ENCODE measurements at regions not wholly inside any gene's neighbourhood (a gene's known extent, or its start where the extent isn't known, plus 50 kb on each side); places are given as distances from the start of the nearest gene placed in this dataset.

DNA sequence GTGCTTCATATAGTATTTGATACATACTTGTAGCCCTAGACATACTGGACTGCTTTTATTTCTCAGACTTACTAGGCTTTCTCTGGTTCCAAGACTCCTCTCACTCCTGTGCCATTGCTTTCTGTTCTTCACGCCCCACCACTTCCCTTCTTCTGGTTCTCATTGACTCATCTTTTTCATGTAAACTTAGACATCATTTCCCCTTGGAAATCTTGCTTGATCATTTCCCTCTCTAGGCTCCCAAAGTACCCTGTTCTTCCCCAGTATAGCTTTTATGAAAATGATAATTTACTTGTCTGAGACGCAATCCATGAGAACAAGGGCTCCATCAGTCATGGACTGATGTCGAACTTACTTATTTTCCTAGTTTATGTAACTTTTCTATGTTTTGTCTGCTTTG, 83.5 kb downstream of the TLR4 start:
- H3K9me3 ChIP-seq (ENCODE audit: control insufficient read depth, low read depth, low read length), result no peaks in the 10 kb centered on the region
- no peak overlapping the region for H3K4ac ChIP-seq (ENCODE audit: low read depth, low read length)
- no peaks in the 10 kb centered on the region for H3K27me3 Mint-ChIP-seq (ENCODE audit: low read depth)
- no peak overlapping the region for H3K9ac ChIP-seq (ENCODE audit: extremely low read depth, insufficient read length, low read length)
- peaks cover 2% of the 10 kb centered on the region; the same call in 1 of the 2 replicates for H3K4me1 ChIP-seq (ENCODE audit: insufficient read depth, low read length)
- no peak overlapping the region for H3T11ph ChIP-seq (ENCODE audit: low read length)
- H3K79me2 ChIP-seq (ENCODE audit: insufficient read depth, low read length), result no peaks in the 10 kb centered on the region
- no peaks in the 10 kb centered on the region for H3K79me1 ChIP-seq (ENCODE audit: insufficient read depth, low read depth, low read length, poor library complexity, severe bottlenecking)
- H2BK15ac ChIP-seq (ENCODE audit: low read depth, low read length), result no peak overlapping the region
- H3K9me3 Mint-ChIP-seq, result peaks cover 2 to 8% of the 10 kb centered on the region in 2 experiments; a peak in 3 of 5 replicates
- H2BK5ac ChIP-seq (ENCODE audit: insufficient read length, low read length), result no peak overlapping the region
- no peak overlapping the region for H4K8ac ChIP-seq (replicated peaks; ENCODE audit: insufficient read length, low read depth, low read length)
- no peak overlapping the region for H3K4me2 ChIP-seq (ENCODE audit: insufficient read depth, insufficient read length, low read length)
- no peak overlapping the region for H3K4me3 Mint-ChIP-seq
- H3K27ac ChIP-seq (ENCODE audit: insufficient read length, low read depth, low read length), result no peak overlapping the region
- no peak overlapping the region for H2AK5ac ChIP-seq (ENCODE audit: insufficient read length, low read length)
- no CpG with 5 or more reads among the region's 3 CpGs for WGBS (ENCODE audit: extremely low coverage, insufficient read length, low lambda C conversion rate)
- H3K27me3 ChIP-seq (ENCODE audit: insufficient read depth, low read length), result no peaks in the 10 kb centered on the region; the same call in 1 of the 2 replicates
- no peak overlapping the region for H3K56ac ChIP-seq (ENCODE audit: insufficient read length, low read depth, low read length)
- H2BK12ac ChIP-seq (ENCODE audit: insufficient read length, low read depth, low read length), result no peak overlapping the region
- no peaks in the 10 kb centered on the region for H4K20me1 ChIP-seq (ENCODE audit: control insufficient read depth, insufficient read depth, insufficient read length)
- H3K18ac ChIP-seq (ENCODE audit: insufficient read length, low read depth, low read length), result no peak overlapping the region
- no peak overlapping the region for H2BK20ac ChIP-seq (ENCODE audit: low read depth, low read length, poor library complexity, severe bottlenecking)
- H3K4me1 Mint-ChIP-seq, result peaks cover 2 to 4% of the 10 kb centered on the region in 2 experiments; a peak in 2 of 4 replicates
- no peak overlapping the region for H2AFZ ChIP-seq (ENCODE audit: low read length)
- no peak overlapping the region for H3K27ac Mint-ChIP-seq
- TF ChIP-seq, protein P1, sequence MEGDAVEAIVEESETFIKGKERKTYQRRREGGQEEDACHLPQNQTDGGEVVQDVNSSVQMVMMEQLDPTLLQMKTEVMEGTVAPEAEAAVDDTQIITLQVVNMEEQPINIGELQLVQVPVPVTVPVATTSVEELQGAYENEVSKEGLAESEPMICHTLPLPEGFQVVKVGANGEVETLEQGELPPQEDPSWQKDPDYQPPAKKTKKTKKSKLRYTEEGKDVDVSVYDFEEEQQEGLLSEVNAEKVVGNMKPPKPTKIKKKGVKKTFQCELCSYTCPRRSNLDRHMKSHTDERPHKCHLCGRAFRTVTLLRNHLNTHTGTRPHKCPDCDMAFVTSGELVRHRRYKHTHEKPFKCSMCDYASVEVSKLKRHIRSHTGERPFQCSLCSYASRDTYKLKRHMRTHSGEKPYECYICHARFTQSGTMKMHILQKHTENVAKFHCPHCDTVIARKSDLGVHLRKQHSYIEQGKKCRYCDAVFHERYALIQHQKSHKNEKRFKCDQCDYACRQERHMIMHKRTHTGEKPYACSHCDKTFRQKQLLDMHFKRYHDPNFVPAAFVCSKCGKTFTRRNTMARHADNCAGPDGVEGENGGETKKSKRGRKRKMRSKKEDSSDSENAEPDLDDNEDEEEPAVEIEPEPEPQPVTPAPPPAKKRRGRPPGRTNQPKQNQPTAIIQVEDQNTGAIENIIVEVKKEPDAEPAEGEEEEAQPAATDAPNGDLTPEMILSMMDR (conservative IDR thresholded peaks at IDR 0.05), result no peak
- no peak overlapping the region for H2BK120ac ChIP-seq (ENCODE audit: low read depth, low read length, poor library complexity, severe bottlenecking)
- no peaks in the 10 kb centered on the region for H3K23me2 ChIP-seq (ENCODE audit: insufficient read length, low read depth, low read length, poor library complexity, severe bottlenecking)
- no peak overlapping the region for H3K14ac ChIP-seq (ENCODE audit: insufficient read depth, low read length)
- 0 out of 7 replicates have a peak, but pooled peaks cover 0 to 2% (median 0%) of the 10 kb centered on the region in 3 experiments for H3K36me3 Mint-ChIP-seq (ENCODE audit: insufficient read depth in 1 of 3, low read depth in 3 of 3)
- H4K91ac ChIP-seq (ENCODE audit: insufficient read length, low read depth, low read length), result no peak overlapping the region
- DNase-seq, result no peak
- no peak overlapping the region for H3K23ac ChIP-seq (ENCODE audit: insufficient read length, low read depth, low read length)
- H4K5ac ChIP-seq (ENCODE audit: insufficient read length, low read depth, low read length), result no peak overlapping the region

Measured in H9 (cell line).